ENCODE measurements at regions not wholly inside any gene's neighbourhood (a gene's known extent, or its start where the extent isn't known, plus 50 kb on each side); places are given as distances from the start of the nearest gene placed in this dataset.

DNA sequence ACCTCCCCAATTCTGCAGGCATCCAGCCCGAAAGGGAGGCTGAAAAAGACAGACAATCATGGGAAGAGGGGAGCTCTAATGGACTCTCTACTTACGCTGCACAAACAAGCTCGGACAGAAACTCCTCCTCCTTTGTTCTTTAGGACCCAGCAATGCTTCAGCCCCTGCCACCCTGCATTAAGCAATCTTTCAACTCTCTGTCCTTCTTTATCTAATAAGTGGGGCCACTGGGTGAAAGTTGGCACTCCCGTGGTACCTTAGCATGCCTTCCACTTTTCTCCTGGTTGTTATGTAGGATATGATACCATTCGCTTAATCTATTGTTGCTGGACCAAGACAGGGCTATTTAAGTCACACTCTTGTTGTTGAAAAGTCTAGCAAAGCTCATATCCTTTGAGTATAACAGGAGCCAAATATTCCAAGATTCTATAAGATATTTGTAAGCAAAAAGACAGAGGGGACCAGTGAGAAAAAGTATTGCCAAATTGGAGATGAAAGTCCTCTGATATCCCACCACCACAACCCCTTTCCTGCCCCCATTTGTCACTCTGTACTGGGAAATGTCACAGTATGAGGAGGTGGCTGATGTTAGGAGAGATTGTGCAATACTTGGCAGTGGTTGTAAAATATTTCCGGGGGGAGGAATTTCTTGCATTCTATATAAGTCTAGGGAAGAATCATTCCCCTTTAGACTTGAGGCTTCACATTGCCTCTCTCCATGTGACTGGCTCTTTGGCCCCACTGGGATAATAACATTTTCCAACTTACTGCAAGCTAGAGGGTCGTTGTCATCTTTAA, 137.3 kb upstream of the GJB5 start:
- Histone ChIP-seq H3K27me3 (replicated peaks; ENCODE audit: insufficient read depth) (peaks cover 26% of the 10 kb centered on the region), H3K4me2 (ENCODE audit: unreplicated experiment) (no peak overlapping the region), H3K9ac (no peak overlapping the region), H3K79me2 (ENCODE audit: insufficient read depth) (no peaks in the 10 kb centered on the region), H3K36me3 (ENCODE audit: low read depth) (no peaks in the 10 kb centered on the region), H2AFZ (no peak overlapping the region), H3K9me3 (ENCODE audit: low read depth) (no peaks in the 10 kb centered on the region), H3K9me2 (ENCODE audit: insufficient read depth) (no peaks in the 10 kb centered on the region), H3K4me3 (no peak overlapping the region), H3K4me1 (ENCODE audit: insufficient read depth) (no peaks in the 10 kb centered on the region), H3F3A (ENCODE audit: insufficient read depth) (no peaks in the 10 kb centered on the region), H3K27ac (no peak overlapping the region), H4K20me1 (ENCODE audit: insufficient read depth) (no peaks in the 10 kb centered on the region)
- in situ Hi-C loops (cut with MboI) = no loop called here
- TF ChIP-seq EZH2 (IDR thresholded peaks at IDR 0.05; ENCODE audit: insufficient read depth, poor library complexity, severe bottlenecking) (no peak), EZH2phosphoT487 (IDR thresholded peaks at IDR 0.05; ENCODE audit: insufficient read depth, low read depth) (no peak)
- 31 to 40% methylated on average over 7 of the region's 7 CpGs for WGBS, 2 experiments (ENCODE audit: low coverage in 1 of 2, low lambda C conversion rate in 2 of 2, missing lambda C conversion rate in 2 of 2)
- no peak for DNase-seq

DNA sequence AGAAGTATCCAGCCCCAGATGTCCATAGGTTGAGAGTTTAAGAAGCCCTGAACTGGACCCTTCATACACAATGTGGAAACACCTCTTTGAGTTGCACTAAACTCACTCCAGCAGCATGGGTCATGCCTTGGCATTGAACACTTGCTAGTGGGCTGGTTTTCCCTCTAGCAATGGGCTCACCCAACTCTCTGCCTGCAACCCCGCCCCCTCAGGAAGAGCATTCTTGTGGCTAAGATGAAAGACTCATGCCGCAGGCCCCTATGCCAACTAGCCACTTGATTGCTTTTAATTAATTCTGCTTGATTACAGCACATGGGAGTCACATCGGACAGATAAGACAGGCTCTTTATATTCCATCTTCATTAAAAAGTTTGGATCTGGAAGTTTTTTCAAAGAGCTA, 136.5 kb upstream of the GJB5 start:
- DNase-seq = no peak
- Histone ChIP-seq H3K79me2 (ENCODE audit: insufficient read depth) (no peaks in the 10 kb centered on the region), H3K9me2 (ENCODE audit: insufficient read depth) (no peaks in the 10 kb centered on the region), H3K27me3 (replicated peaks; ENCODE audit: insufficient read depth) (peaks cover 26% of the 10 kb centered on the region), H4K20me1 (ENCODE audit: insufficient read depth) (no peaks in the 10 kb centered on the region), H3K4me2 (ENCODE audit: unreplicated experiment) (no peak overlapping the region), H3K9me3 (ENCODE audit: low read depth) (no peaks in the 10 kb centered on the region), H3K9ac (no peak overlapping the region), H3K36me3 (ENCODE audit: low read depth) (no peaks in the 10 kb centered on the region), H3K27ac (no peak overlapping the region), H3K4me1 (ENCODE audit: insufficient read depth) (no peaks in the 10 kb centered on the region), H3F3A (ENCODE audit: insufficient read depth) (no peaks in the 10 kb centered on the region), H2AFZ (no peak overlapping the region), H3K4me3 (no peak overlapping the region)
- in situ Hi-C loops (cut with MboI) = no loop called here
- TF ChIP-seq EZH2phosphoT487 (IDR thresholded peaks at IDR 0.05; ENCODE audit: insufficient read depth, low read depth) (no peak), EZH2 (IDR thresholded peaks at IDR 0.05; ENCODE audit: insufficient read depth, poor library complexity, severe bottlenecking) (no peak)
- 39 to 40% methylated on average over 3 of the region's 3 CpGs for WGBS, 2 experiments (ENCODE audit: low coverage in 1 of 2, low lambda C conversion rate in 2 of 2, missing lambda C conversion rate in 2 of 2)

DNA sequence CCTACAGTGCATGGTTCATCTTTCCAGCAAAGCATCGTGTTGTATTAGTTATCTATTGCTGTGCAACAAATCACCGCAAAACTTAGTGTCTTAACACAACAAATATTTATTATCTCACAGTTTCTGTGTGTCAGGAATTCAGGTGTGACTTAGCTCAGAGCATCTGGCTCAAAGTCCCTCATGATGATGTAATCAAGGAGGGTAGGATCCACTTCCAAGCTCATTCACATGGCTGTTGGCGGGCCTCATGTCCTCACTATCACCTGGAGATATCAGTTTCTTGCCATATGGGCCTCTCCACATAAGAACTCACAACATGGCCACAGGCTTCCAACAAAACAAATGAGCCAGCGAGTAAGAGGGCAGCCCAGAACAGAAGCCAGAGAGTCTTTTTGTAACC, 135.6 kb upstream of the GJB5 start:
- Histone ChIP-seq H3K4me1 (ENCODE audit: insufficient read depth) (no peaks in the 10 kb centered on the region), H3K9me3 (ENCODE audit: low read depth) (no peaks in the 10 kb centered on the region), H3K4me2 (ENCODE audit: unreplicated experiment) (no peak overlapping the region), H3F3A (ENCODE audit: insufficient read depth) (no peaks in the 10 kb centered on the region), H3K27ac (no peak overlapping the region), H3K9me2 (ENCODE audit: insufficient read depth) (no peaks in the 10 kb centered on the region), H4K20me1 (ENCODE audit: insufficient read depth) (no peaks in the 10 kb centered on the region), H3K27me3 (replicated peaks; ENCODE audit: insufficient read depth) (peaks cover 19% of the 10 kb centered on the region), H3K9ac (no peak overlapping the region), H3K36me3 (ENCODE audit: low read depth) (no peaks in the 10 kb centered on the region), H3K4me3 (no peak overlapping the region), H2AFZ (no peak overlapping the region), H3K79me2 (ENCODE audit: insufficient read depth) (no peaks in the 10 kb centered on the region)
- in situ Hi-C loops (cut with MboI) = no loop called here
- TF ChIP-seq EZH2phosphoT487 (IDR thresholded peaks at IDR 0.05; ENCODE audit: insufficient read depth, low read depth) = no peak
- no peak for TF ChIP-seq EZH2 (IDR thresholded peaks at IDR 0.05; ENCODE audit: insufficient read depth, poor library complexity, severe bottlenecking)
- WGBS, 2 experiments (ENCODE audit: low coverage in 1 of 2, low lambda C conversion rate in 2 of 2, missing lambda C conversion rate in 2 of 2) = 13 to 18% methylated on average over 4 of the region's 4 CpGs
- no peak for DNase-seq

DNA sequence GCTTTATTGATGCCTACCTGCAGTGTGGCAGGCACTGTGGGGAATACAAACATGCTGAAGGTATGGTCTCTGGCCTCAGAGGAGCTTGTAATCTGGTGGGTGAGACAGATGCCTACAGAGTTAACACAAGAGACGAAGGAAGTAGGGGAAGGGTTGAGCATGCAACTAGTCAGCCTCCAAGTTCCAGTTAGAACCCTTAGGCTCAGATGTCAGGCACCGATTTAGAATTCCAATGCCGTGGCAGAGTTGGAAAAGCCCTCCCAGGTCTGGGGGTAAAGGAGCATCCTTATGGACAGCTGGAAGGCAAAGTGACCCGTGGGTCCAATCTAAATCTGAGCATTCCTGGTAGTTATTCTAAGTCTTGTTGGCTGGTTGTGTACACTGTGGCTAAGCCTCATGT, 132.9 kb upstream of the GJB5 start:
- Histone ChIP-seq H3K9ac (no peak overlapping the region), H3K9me2 (ENCODE audit: insufficient read depth) (no peaks in the 10 kb centered on the region), H3K79me2 (ENCODE audit: insufficient read depth) (no peaks in the 10 kb centered on the region), H3K4me3 (no peak overlapping the region), H3K27ac (no peak overlapping the region), H3K4me1 (ENCODE audit: insufficient read depth) (no peaks in the 10 kb centered on the region), H3K9me3 (ENCODE audit: low read depth) (no peaks in the 10 kb centered on the region), H3F3A (ENCODE audit: insufficient read depth) (no peaks in the 10 kb centered on the region), H2AFZ (no peak overlapping the region), H3K36me3 (ENCODE audit: low read depth) (no peaks in the 10 kb centered on the region), H3K4me2 (ENCODE audit: unreplicated experiment) (no peak overlapping the region), H3K27me3 (replicated peaks; ENCODE audit: insufficient read depth) (peaks cover 18% of the 10 kb centered on the region), H4K20me1 (ENCODE audit: insufficient read depth) (no peaks in the 10 kb centered on the region)
- 27 to 32% methylated on average over 4 of the region's 4 CpGs for WGBS, 2 experiments (ENCODE audit: low coverage in 1 of 2, low lambda C conversion rate in 2 of 2, missing lambda C conversion rate in 2 of 2)
- DNase-seq = no peak
- in situ Hi-C loops (cut with MboI) = no loop called here
- TF ChIP-seq EZH2 (IDR thresholded peaks at IDR 0.05; ENCODE audit: insufficient read depth, poor library complexity, severe bottlenecking) = no peak
- TF ChIP-seq EZH2phosphoT487 (IDR thresholded peaks at IDR 0.05; ENCODE audit: insufficient read depth, low read depth) = no peak
